ENCODE measurements at regions not wholly inside any gene's neighbourhood (a gene's known extent, or its start where the extent isn't known, plus 50 kb on each side); places are given as distances from the start of the nearest gene placed in this dataset.

DNA sequence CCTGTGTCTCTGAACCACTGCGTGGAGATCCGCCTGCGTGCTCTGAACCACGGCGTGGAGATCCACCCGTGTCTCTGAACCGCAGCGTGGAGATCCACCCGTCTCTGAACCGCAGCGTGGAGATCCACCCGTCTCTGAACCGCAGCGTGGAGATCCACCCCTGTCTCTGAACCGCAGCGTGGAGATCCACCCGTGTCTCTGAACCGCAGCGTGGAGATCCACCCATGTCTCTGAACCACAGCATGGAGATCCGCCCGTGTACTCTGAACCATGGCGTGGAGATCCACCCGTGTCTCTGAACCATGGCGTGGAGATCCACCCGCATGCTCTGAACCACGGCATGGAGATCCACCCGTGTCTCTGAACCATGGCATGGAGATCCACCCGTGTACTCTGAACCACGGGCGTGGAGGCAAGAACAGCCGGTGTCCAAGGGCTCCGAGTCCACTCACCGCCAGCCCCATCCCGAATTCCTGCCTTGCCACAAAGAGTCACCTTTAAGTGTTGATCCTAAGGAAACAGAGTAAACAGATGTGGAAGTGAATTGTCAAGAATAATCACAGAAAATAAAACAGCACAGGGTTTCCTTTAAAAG is 659.4 kb downstream of the BRD1 start:
- TF ChIP-seq, protein P1, sequence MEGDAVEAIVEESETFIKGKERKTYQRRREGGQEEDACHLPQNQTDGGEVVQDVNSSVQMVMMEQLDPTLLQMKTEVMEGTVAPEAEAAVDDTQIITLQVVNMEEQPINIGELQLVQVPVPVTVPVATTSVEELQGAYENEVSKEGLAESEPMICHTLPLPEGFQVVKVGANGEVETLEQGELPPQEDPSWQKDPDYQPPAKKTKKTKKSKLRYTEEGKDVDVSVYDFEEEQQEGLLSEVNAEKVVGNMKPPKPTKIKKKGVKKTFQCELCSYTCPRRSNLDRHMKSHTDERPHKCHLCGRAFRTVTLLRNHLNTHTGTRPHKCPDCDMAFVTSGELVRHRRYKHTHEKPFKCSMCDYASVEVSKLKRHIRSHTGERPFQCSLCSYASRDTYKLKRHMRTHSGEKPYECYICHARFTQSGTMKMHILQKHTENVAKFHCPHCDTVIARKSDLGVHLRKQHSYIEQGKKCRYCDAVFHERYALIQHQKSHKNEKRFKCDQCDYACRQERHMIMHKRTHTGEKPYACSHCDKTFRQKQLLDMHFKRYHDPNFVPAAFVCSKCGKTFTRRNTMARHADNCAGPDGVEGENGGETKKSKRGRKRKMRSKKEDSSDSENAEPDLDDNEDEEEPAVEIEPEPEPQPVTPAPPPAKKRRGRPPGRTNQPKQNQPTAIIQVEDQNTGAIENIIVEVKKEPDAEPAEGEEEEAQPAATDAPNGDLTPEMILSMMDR (IDR thresholded peaks at IDR 0.05; ENCODE audit: insufficient read depth, low read depth, low read length), result no peak
- no peaks in the 10 kb centered on the region for H3K36me3 ChIP-seq (ENCODE audit: control insufficient read depth, insufficient read depth, low read length)
- no peak overlapping the region for H3K4me3 ChIP-seq (ENCODE audit: low read depth, low read length)
- no peaks in the 10 kb centered on the region for H3K27me3 ChIP-seq (ENCODE audit: control insufficient read depth, insufficient read depth, low read length)
- ChIA-PET CTCF (no interaction called here), POLR2A (no interaction called here)
- no peak for DNase-seq (ENCODE audit: low read depth)

DNA sequence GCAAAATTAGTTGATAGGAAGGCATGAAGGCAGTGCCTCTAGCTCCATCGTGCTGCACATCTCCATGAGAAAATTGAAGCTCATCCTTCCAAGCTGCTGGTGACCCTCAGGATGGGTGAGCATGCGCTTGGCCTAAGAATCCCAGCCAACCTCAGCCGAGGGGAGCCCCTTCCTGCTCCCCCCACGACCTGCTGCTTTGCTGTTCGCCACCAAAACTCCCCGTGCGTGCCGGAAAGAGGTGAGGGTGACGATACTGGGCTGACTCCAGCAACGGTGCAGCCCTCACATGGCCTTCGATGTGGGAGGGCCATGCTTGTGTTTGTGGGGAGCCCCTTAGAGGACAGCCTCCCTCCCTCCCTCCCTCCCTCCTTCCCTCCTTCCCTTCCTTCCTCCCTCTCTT is 660.9 kb downstream of the BRD1 start:
- no peak for DNase-seq (ENCODE audit: low read depth)
- POLR2A ChIA-PET, result no interaction called here
- CTCF ChIA-PET, result no interaction called here
- Histone ChIP-seq H3K4me3 (ENCODE audit: low read depth, low read length) (no peak overlapping the region), H3K27me3 (ENCODE audit: control insufficient read depth, insufficient read depth, low read length) (no peaks in the 10 kb centered on the region), H3K36me3 (ENCODE audit: control insufficient read depth, insufficient read depth, low read length) (no peaks in the 10 kb centered on the region)
- TF ChIP-seq, protein P1 (IDR thresholded peaks at IDR 0.05; ENCODE audit: insufficient read depth, low read depth, low read length), result no peak

DNA sequence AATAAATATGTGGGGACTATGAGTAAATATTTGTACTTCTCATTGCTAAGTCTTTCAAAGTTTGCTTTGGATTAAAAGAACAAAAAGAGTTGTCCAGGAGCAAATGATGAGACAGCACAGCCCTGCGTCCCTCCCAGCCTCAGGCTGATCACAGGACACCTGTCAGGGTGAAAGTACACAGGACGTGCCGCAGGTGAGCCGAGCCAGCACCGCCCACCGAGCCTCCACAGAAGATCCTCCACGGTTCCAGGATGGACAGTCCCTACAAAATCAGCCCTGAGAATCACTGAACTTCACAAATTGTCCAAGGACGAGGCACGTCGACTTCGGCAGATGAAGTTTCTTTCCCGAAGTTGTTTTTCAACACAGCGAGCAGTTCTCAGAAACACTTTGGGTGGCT is 661.5 kb downstream of the BRD1 start:
- ChIA-PET POLR2A (no interaction called here), CTCF (no interaction called here)
- Histone ChIP-seq H3K4me3 (ENCODE audit: low read depth, low read length) (no peak overlapping the region), H3K36me3 (ENCODE audit: control insufficient read depth, insufficient read depth, low read length) (no peaks in the 10 kb centered on the region), H3K27me3 (ENCODE audit: control insufficient read depth, insufficient read depth, low read length) (no peaks in the 10 kb centered on the region)
- no peak for DNase-seq (ENCODE audit: low read depth)
- TF ChIP-seq, protein P1 (IDR thresholded peaks at IDR 0.05; ENCODE audit: insufficient read depth, low read depth, low read length), result no peak

DNA sequence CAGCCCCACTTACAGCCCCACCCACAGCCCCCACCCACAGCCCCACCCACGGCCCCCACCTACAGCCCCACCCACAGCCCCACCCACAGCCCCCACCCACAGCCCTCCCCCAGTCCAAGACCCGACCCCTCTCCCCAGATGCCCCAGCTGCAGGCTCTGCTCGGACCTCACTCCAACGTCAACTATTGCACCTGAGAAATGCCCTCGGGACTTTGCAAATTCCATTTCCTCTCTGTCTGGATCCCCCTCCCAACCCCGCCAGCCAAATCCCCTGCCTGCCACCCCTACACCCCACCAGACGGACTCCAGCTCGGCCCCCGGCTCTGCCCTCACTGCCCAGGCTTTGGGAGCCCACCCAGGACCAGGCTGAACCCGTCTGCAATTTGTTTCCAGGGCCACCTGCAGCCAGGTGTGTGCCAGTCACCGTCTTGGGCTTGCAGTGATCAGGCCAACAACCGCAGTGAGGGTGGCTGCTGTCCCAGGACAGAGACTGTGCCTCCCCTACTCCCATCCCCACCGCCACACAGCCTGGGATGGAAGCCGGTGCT is 662.8 kb downstream of the BRD1 start:
- DNase-seq (ENCODE audit: low read depth), result no peak
- ChIA-PET POLR2A (no interaction called here), CTCF (no interaction called here)
- H3K27me3 ChIP-seq (ENCODE audit: control insufficient read depth, insufficient read depth, low read length), result no peaks in the 10 kb centered on the region
- no peaks in the 10 kb centered on the region for H3K36me3 ChIP-seq (ENCODE audit: control insufficient read depth, insufficient read depth, low read length)
- TF ChIP-seq, protein P1 (IDR thresholded peaks at IDR 0.05; ENCODE audit: insufficient read depth, low read depth, low read length), result no peak
- no peak overlapping the region for H3K4me3 ChIP-seq (ENCODE audit: low read depth, low read length)

DNA sequence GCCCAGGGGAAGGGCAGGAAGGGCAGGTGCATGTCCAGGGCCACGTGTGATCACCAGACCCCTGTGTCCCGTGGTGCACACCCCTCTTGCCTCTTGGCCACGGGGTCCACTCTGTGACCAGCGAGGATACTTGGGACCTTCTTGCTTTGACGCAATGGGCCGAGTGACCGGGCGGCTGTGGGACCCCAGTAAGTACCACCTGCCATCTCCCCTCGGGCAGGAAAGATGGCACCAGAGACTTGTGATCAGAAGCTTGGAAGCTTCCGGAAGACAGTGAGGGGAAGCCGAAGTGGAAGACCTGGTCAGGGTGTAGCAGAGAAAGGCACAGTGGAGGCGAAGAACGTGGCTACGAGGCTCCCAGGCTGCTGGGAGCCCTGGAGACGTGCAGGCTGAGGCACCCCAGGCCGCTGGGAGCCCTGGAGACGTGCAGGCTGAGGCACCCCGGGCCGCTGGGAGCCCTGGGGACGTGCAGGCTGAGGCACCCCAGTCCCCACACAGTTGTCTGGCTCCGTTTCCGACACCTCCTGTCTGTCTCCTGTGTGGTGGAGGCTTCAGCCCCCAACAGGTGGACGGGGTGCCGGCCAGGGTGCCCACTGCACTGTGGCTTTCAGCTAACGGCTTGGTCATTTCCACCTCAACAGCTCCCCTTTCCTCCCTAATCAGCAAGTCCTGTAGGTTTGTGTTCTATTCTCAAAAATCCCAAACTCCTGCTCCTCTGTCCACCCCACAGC is 663.5 kb downstream of the BRD1 start:
- Histone ChIP-seq H3K27me3 (ENCODE audit: control insufficient read depth, insufficient read depth, low read length) (no peaks in the 10 kb centered on the region), H3K4me3 (ENCODE audit: low read depth, low read length) (no peak overlapping the region), H3K36me3 (ENCODE audit: control insufficient read depth, insufficient read depth, low read length) (no peaks in the 10 kb centered on the region)
- TF ChIP-seq, protein P1 (IDR thresholded peaks at IDR 0.05; ENCODE audit: insufficient read depth, low read depth, low read length), result no peak
- ChIA-PET POLR2A (no interaction called here), CTCF (no interaction called here)
- no peak for DNase-seq (ENCODE audit: low read depth)

Measured in BJ (cell line).